HEK293T (cell line): ENCODE measurements at regions not wholly inside any gene's neighbourhood (a gene's known extent, or its start where the extent isn't known, plus 50 kb on each side); places are given as distances from the start of the nearest gene placed in this dataset.
"Not testable (repeated sequence)": the region's sequence is repeated elsewhere in the genome, so short reads cannot be mapped to it uniquely, and the experiment has no call there.

Experiments used
- ARNT ChIP-seq: fragments of 450-650 bp; IDR thresholded peaks from 2 replicates; pipeline ENCODE4 v1.6.1; 2017; ENCODE audit warnings: mild to moderate bottlenecking
- ELF4 ChIP-seq: fragments of 450-650 bp; IDR thresholded peaks from 2 replicates; pipeline ENCODE4 v1.6.1; 2017; ENCODE audit warnings: antibody characterized with exemption
- FOXA1 ChIP-seq: fragments of 450-650 bp; IDR thresholded peaks from 2 replicates; pipeline ENCODE4 v1.6.1; 2016; ENCODE audit warnings: mild to moderate bottlenecking
- FOXK2 ChIP-seq: fragments of 450-650 bp; IDR thresholded peaks from 2 replicates; pipeline ENCODE4 v1.6.1; 2016; ENCODE audit warnings: mild to moderate bottlenecking
- FOXM1 ChIP-seq: fragments of 450-650 bp; IDR thresholded peaks from 2 replicates; pipeline ENCODE4 v1.6.1; 2017; ENCODE audit warnings: mild to moderate bottlenecking, borderline replicate concordance
- NFRKB ChIP-seq: fragments of 450-650 bp; IDR thresholded peaks from 2 replicates; pipeline ENCODE4 v1.6.1; 2016; ENCODE audit warnings: mild to moderate bottlenecking, moderate library complexity
- PKNOX1 ChIP-seq: fragments of 450-650 bp; IDR thresholded peaks from 2 replicates; pipeline ENCODE4 v1.6.1; 2016
- SP1 ChIP-seq: fragments of 450-650 bp; IDR thresholded peaks from 2 replicates; pipeline ENCODE4 v1.6.1; 2017
- SUZ12 ChIP-seq: fragments of 450-650 bp; IDR thresholded peaks from 2 replicates; pipeline ENCODE4 v1.6.1; 2016; ENCODE audit warnings: mild to moderate bottlenecking

GRCh38 chr9:42430674-42431615 lies 247.5 kb downstream of the SPATA31A6 start:
- not testable (repeated sequence) for TF ChIP-seq SP1, SUZ12, ELF4, FOXA1, FOXM1, ARNT, NFRKB, PKNOX1, FOXK2
